H1 (cell line): ENCODE measurements at regions not wholly inside any gene's neighbourhood (a gene's known extent, or its start where the extent isn't known, plus 50 kb on each side); places are given as distances from the start of the nearest gene placed in this dataset.
"Not testable (repeated sequence)": the region's sequence is repeated elsewhere in the genome, so short reads cannot be mapped to it uniquely, and the experiment has no call there.

Source experiments
- CTCF ChIA-PET: fragments of 300-600 bp; sonication (Branson Sonifier 250); formaldehyde crosslinking; loops from one replicate; lab custom pipeline; 2021; ENCODE audit not compliant: partially characterized antibody; lab: Charles Lee
- POLR2A ChIA-PET: fragments of 300-600 bp; sonication (Branson Sonifier 250); formaldehyde crosslinking; loops from one replicate; lab custom pipeline; 2021; ENCODE audit warnings: inconsistent platforms; ENCODE audit not compliant: partially characterized antibody; lab: Charles Lee
- DNase-seq, 2 experiments: peaks; one replicate each; pipeline versions ENCODE4 v3.0.0 to v3.0.0-alpha.2; 2010 to 2022; ENCODE audit warnings: low spot score in 2 of 2, low read depth in 1 of 2, mixed read lengths in 1 of 2
- FAIRE-seq: peaks from 2 replicates; lab custom pipeline; 2011; peaks lifted over from hg19 to GRCh38; lab: Jason Lieb, UNC
- H2AFZ ChIP-seq: 2 replicates; pipeline ENCODE4 v1.8.1; 2012; ENCODE audit warnings: low read length, inconsistent platforms
- H2AK5ac ChIP-seq: 2 replicates; pipeline ENCODE4 v1.6.1; 2013; ENCODE audit warnings: low read depth, low read length
- H2BK120ac ChIP-seq: replicated peaks from 2 replicates; pipeline ENCODE3; 2013; ENCODE audit warnings: low read depth, low read length, inconsistent platforms
- H2BK12ac ChIP-seq: 2 replicates; pipeline ENCODE4 v1.6.1; 2013; ENCODE audit warnings: low read depth, low read length
- H2BK15ac ChIP-seq: 2 replicates; pipeline ENCODE4 v1.6.1; 2013; ENCODE audit warnings: low read length
- H2BK20ac ChIP-seq: 2 replicates; pipeline ENCODE4 v1.6.1; 2013; ENCODE audit warnings: low read length
- H2BK5ac ChIP-seq: 2 replicates; pipeline ENCODE4 v1.6.1; 2013; ENCODE audit warnings: low read depth, low read length
- H3K14ac ChIP-seq: 2 replicates; pipeline ENCODE4 v1.6.1; 2013; ENCODE audit warnings: inconsistent platforms; ENCODE audit not compliant: insufficient read length
- H3K18ac ChIP-seq: 2 replicates; pipeline ENCODE4 v1.6.1; 2013; ENCODE audit warnings: low read length; ENCODE audit errors: extremely low read depth
- H3K23ac ChIP-seq: 2 replicates; pipeline ENCODE4 v1.6.1; 2013; ENCODE audit warnings: inconsistent platforms; ENCODE audit not compliant: insufficient read length
- H3K23me2 ChIP-seq: 2 replicates; pipeline ENCODE4 v1.6.1; 2013; ENCODE audit warnings: low read depth, low read length
- H3K27ac ChIP-seq: 2 replicates; pipeline ENCODE4 v1.6.1; 2011; ENCODE audit warnings: low read depth, low read length, inconsistent platforms
- H3K27me3 ChIP-seq, 4 experiments: replicated peaks in 1 of 4; 1 replicate in 1 of 4; 2 replicates in 3 of 4; pipeline versions ENCODE4 v1.6.1 to v1.8.1; 2011 to 2013; ENCODE audit warnings: low read length in 3 of 4, mild to moderate bottlenecking in 3 of 4, inconsistent platforms in 2 of 4, mixed read lengths in 2 of 4, moderate library complexity in 1 of 4; ENCODE audit not compliant: control insufficient read depth in 3 of 4, insufficient read depth in 3 of 4; ENCODE audit errors: extremely low read depth in 1 of 4
- H3K36me3 ChIP-seq, 4 experiments: 2 replicates each; pipeline versions ENCODE4 v1.6.1 to v1.8.1; 2011 to 2013; ENCODE audit warnings: mild to moderate bottlenecking in 4 of 4, low read length in 3 of 4, moderate library complexity in 2 of 4, control low read depth in 1 of 4, inconsistent platforms in 1 of 4; ENCODE audit not compliant: insufficient read depth in 4 of 4, control insufficient read depth in 2 of 4
- H3K4ac ChIP-seq: replicated peaks from 2 replicates; pipeline ENCODE3; 2013; ENCODE audit warnings: low read length, low read depth, mixed read lengths, inconsistent platforms; ENCODE audit not compliant: insufficient read length
- H3K4me1 ChIP-seq, 4 experiments: replicated peaks in 1 of 4; 1 replicate in 1 of 4; 2 replicates in 3 of 4; pipeline versions ENCODE4 v1.6.1 to v1.8.1; 2011 to 2013; ENCODE audit warnings: low read length in 3 of 4, inconsistent platforms in 2 of 4, mixed read lengths in 1 of 4; ENCODE audit not compliant: insufficient read depth in 4 of 4, control insufficient read depth in 3 of 4
- H3K4me2 ChIP-seq, 2 experiments: 2 replicates each; pipeline versions ENCODE4 v1.6.1 to v1.8.1; 2011 to 2013; ENCODE audit warnings: low read depth in 2 of 2, low read length in 2 of 2, control low read depth in 1 of 2, inconsistent platforms in 1 of 2, mild to moderate bottlenecking in 1 of 2; ENCODE audit not compliant: insufficient read depth in 1 of 2
- H3K4me3 ChIP-seq, 4 experiments: fragments of 200-600, 300-600 bp in 1 of 4; sonication (generic), shearing (Covaris generic), sonication (Bioruptor Twin) in 1 of 4; 2 replicates each; pipeline versions ENCODE4 v1.5.1 to v1.8.1; 2011 to 2016; ENCODE audit warnings: low read length in 4 of 4, low read depth in 3 of 4, control low read depth in 2 of 4, inconsistent platforms in 2 of 4, mild to moderate bottlenecking in 2 of 4, mixed read lengths in 1 of 4, moderate library complexity in 1 of 4; ENCODE audit not compliant: insufficient read depth in 2 of 4; ENCODE audit errors: extremely low read depth in 1 of 4
- H3K56ac ChIP-seq: replicated peaks from 2 replicates; pipeline ENCODE3; 2013; ENCODE audit warnings: low read depth, mild to moderate bottlenecking, mixed read lengths, low read length, inconsistent platforms; ENCODE audit not compliant: insufficient read length
- H3K79me1 ChIP-seq: 2 replicates; pipeline ENCODE4 v1.6.1; 2013; ENCODE audit warnings: low read depth, low read length, control low read depth
- H3K79me2 ChIP-seq, 2 experiments: 2 replicates each; pipeline versions ENCODE4 v1.6.1 to v1.8.1; 2012 to 2013; ENCODE audit warnings: low read length in 2 of 2, mild to moderate bottlenecking in 2 of 2, inconsistent platforms in 1 of 2; ENCODE audit not compliant: insufficient read depth in 2 of 2, control insufficient read depth in 1 of 2
- H3K9ac ChIP-seq, 4 experiments: replicated peaks in 1 of 4; 1 replicate in 1 of 4; 2 replicates in 3 of 4; pipeline versions ENCODE4 v1.6.1 to v1.8.1; 2011 to 2013; ENCODE audit warnings: low read depth in 3 of 4, low read length in 3 of 4, control low read depth in 2 of 4, mild to moderate bottlenecking in 2 of 4, moderate library complexity in 2 of 4, inconsistent platforms in 1 of 4; ENCODE audit errors: extremely low read depth in 1 of 4
- H3K9me3 ChIP-seq, 2 experiments: 2 replicates each; pipeline versions ENCODE4 v1.6.1 to v1.8.1; 2012 to 2013; ENCODE audit warnings: mild to moderate bottlenecking in 2 of 2, moderate library complexity in 2 of 2, control low read depth in 1 of 2, inconsistent platforms in 1 of 2, low read depth in 1 of 2, low read length in 1 of 2, mixed read lengths in 1 of 2; ENCODE audit not compliant: insufficient read depth in 2 of 2
- H4K20me1 ChIP-seq, 2 experiments: replicated peaks in 1 of 2; 2 replicates each; pipeline versions ENCODE3 to v1.8.1; 2011 to 2013; ENCODE audit warnings: inconsistent platforms in 2 of 2, low read length in 2 of 2, mild to moderate bottlenecking in 1 of 2; ENCODE audit not compliant: insufficient read depth in 2 of 2, control insufficient read depth in 1 of 2
- H4K5ac ChIP-seq: 2 replicates; pipeline ENCODE4 v1.6.1; 2013; ENCODE audit warnings: low read length, low read depth, mixed read lengths, inconsistent platforms; ENCODE audit not compliant: insufficient read length
- H4K8ac ChIP-seq: 2 replicates; pipeline ENCODE4 v1.8.0; 2013; ENCODE audit warnings: mild to moderate bottlenecking, moderate library complexity, low read length, inconsistent platforms; ENCODE audit not compliant: insufficient read depth; ENCODE audit errors: extremely low read depth
- H4K91ac ChIP-seq: replicated peaks from 2 replicates; pipeline ENCODE3; 2013; ENCODE audit warnings: low read length, mixed read lengths, inconsistent platforms; ENCODE audit not compliant: insufficient read length
- WGBS, 2 experiments: shearing (Covaris generic) in 1 of 2; methylation state at CpG; one replicate each; pipeline versions ENCODE4 v1.1.6 to v1.1.7; 2013 to 2015; ENCODE audit warnings: low lambda C conversion rate in 2 of 2, mixed read lengths in 2 of 2, inconsistent platforms in 1 of 2, low coverage in 1 of 2, missing lambda C conversion rate in 1 of 2; ENCODE audit not compliant: insufficient replicate concordance in 2 of 2, insufficient coverage in 1 of 2, insufficient read length in 1 of 2; ENCODE audit errors: extremely low coverage in 1 of 2, missing lambda C conversion rate in 1 of 2; 5-methylcytosine and 5-hydroxymethylcytosine counted together

DNA sequence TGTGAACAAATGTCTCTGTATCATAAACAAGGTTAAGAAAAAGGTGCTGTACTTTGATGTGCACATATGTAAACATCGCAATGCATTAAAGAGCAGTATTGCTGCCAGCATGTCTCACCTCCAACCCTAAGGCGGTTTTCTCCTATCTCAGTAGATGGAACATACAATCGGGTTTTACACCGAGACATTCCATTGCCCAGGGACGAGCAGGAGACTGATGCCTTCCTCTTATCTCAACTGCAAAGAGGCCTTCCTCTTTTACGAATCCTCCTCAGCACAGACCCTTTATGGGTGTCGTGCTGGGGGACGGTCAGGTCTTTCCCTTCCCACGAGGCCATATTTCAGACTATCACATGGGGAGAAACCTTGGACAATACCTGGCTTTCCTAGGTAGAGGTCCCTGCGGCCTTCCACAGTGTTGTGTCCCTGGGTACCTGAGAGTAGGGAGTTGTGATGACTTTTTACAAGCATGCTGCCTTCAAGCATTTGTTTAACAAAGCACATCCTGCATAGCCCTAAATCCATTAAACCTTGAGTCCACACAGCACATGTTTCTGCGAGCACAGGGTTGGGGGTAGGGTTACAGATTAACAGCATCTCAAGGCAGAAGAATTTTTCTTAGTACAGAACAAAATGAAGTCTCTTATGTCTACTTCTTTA lies 1411.2 kb downstream of the EFNA5 start:
- CTCF ChIA-PET, POLR2A ChIA-PET: not testable (repeated sequence)
- WGBS, 2 experiments = 75% methylated on average over 11 of the region's 11 CpGs; no CpG with 5 or more reads in 1 of the 2 experiments

More for the DNA sequence above, 1411.2 kb downstream of the EFNA5 start:
- H3K4me1 ChIP-seq, H4K5ac ChIP-seq, H4K20me1 ChIP-seq, H4K91ac ChIP-seq, H3K4me2 ChIP-seq, H3K9ac ChIP-seq, H3K23ac ChIP-seq, H2BK20ac ChIP-seq, H3K23me2 ChIP-seq, H3K14ac ChIP-seq, H3K18ac ChIP-seq, H3K79me2 ChIP-seq, H3K79me1 ChIP-seq, H2BK120ac ChIP-seq, FAIRE-seq, H4K8ac ChIP-seq, H2AFZ ChIP-seq, H3K27me3 ChIP-seq, H3K4me3 ChIP-seq, H3K56ac ChIP-seq, H2BK15ac ChIP-seq, H3K36me3 ChIP-seq, H3K27ac ChIP-seq, H3K4ac ChIP-seq, DNase-seq: not testable (repeated sequence)
- Histone ChIP-seq H2AK5ac (peak overlapping the region; percentile 86; the same call in 1 of the 2 replicates), H2BK5ac (peak overlapping the region; percentile 45; the same call in 1 of the 2 replicates), H2BK12ac (0 out of 2 replicates have a peak overlapping the region, but pooled peaks have one; percentile 82), H3K9me3 (peaks cover 5 to 13% of the 10 kb centered on the region in 2 experiments; a peak in 3 of 4 replicates)
